Loucy (cell line): ENCODE measurements at regions not wholly inside any gene's neighbourhood (a gene's known extent, or its start where the extent isn't known, plus 50 kb on each side); places are given as distances from the start of the nearest gene placed in this dataset.
"Not testable (repeated sequence)": the region's sequence is repeated elsewhere in the genome, so short reads cannot be mapped to it uniquely, and the experiment has no call there.

Source experiments
- H2AFZ ChIP-seq: fragments of 200-600 bp; sonication (generic); 2 replicates; pipeline ENCODE4 v1.6.0; 2016; ENCODE audit warnings: antibody characterized with exemption, mild to moderate bottlenecking, low read length, moderate library complexity
- H3F3A ChIP-seq: fragments of 200-600 bp; 2 replicates; pipeline ENCODE4 v1.6.0; 2016; ENCODE audit warnings: antibody characterized with exemption, low read depth, mild to moderate bottlenecking
- H3K27me3 ChIP-seq: fragments of 200-600 bp; sonication (generic); 2 replicates; pipeline ENCODE4 v1.6.1; 2014; ENCODE audit warnings: low read length, mild to moderate bottlenecking; ENCODE audit not compliant: insufficient read depth, poor library complexity, severe bottlenecking
- H3K36me3 ChIP-seq: fragments of 200-600 bp; sonication (generic); 2 replicates; pipeline ENCODE4 v1.6.1; 2016; ENCODE audit warnings: low read length; ENCODE audit not compliant: insufficient read depth
- H3K4me1 ChIP-seq: fragments of 200-600 bp; sonication (generic); 2 replicates; pipeline ENCODE4 v1.5.1; 2014; ENCODE audit warnings: low read length, mild to moderate bottlenecking; ENCODE audit not compliant: insufficient read depth, poor library complexity, severe bottlenecking
- H3K4me2 ChIP-seq: fragments of 200-600 bp; sonication (generic); 2 replicates; pipeline ENCODE4 v1.6.0; 2014; ENCODE audit warnings: antibody characterized with exemption, low read length, low read depth, mild to moderate bottlenecking; ENCODE audit not compliant: poor library complexity, severe bottlenecking
- H3K4me3 ChIP-seq: fragments of 200-600 bp; sonication (generic); 2 replicates; pipeline ENCODE4 v1.5.1; 2014; ENCODE audit warnings: low read length, mild to moderate bottlenecking, mixed read lengths; ENCODE audit not compliant: poor library complexity, severe bottlenecking
- H3K79me2 ChIP-seq: fragments of 200-600 bp; sonication (generic); 2 replicates; pipeline ENCODE4 v1.6.1; 2014; ENCODE audit warnings: low read length; ENCODE audit not compliant: insufficient read depth
- H3K9ac ChIP-seq: fragments of 200-600 bp; sonication (generic); 2 replicates; pipeline ENCODE4 v1.6.0; 2014; ENCODE audit warnings: mild to moderate bottlenecking, low read depth, low read length, moderate library complexity; ENCODE audit not compliant: poor library complexity, severe bottlenecking
- H3K9me2 ChIP-seq: fragments of 200-600 bp; sonication (generic); replicated peaks from 2 replicates; pipeline ENCODE4 v1.6.1; 2016; ENCODE audit warnings: low read depth, low read length, mixed read lengths
- H3K9me3 ChIP-seq: fragments of 200-600 bp; sonication (generic); 2 replicates; pipeline ENCODE4 v1.6.1; 2014; ENCODE audit warnings: mild to moderate bottlenecking, antibody characterized with exemption, low read length, low read depth; ENCODE audit not compliant: insufficient read depth
- H4K20me1 ChIP-seq: fragments of 200-600 bp; sonication (generic); 2 replicates; pipeline ENCODE4 v1.6.0; 2014; ENCODE audit warnings: antibody characterized with exemption, low read length, mild to moderate bottlenecking; ENCODE audit not compliant: insufficient read depth, poor library complexity, severe bottlenecking
- CTCF ChIP-seq: fragments of 200-600 bp; sonication (generic); conservative IDR thresholded peaks from 2 replicates; pipeline ENCODE4 v1.5.1; 2014; ENCODE audit warnings: mild to moderate bottlenecking, antibody characterized with exemption, low read length
- EZH2phosphoT487 ChIP-seq: fragments of 200-600 bp; IDR thresholded peaks from 2 replicates; pipeline ENCODE4 v1.6.1; 2018; ENCODE audit warnings: antibody characterized with exemption, mild to moderate bottlenecking, moderate library complexity, borderline replicate concordance

GRCh38 chr16:10261077-10261476 is 78.8 kb upstream of the GRIN2A start:
- Histone ChIP-seq H3F3A (no peaks in the 10 kb centered on the region), H3K9me3 (no peaks in the 10 kb centered on the region), H3K79me2 (no peaks in the 10 kb centered on the region), H3K4me3 (no peak overlapping the region), H3K36me3 (no peaks in the 10 kb centered on the region), H3K9me2 (no peaks in the 10 kb centered on the region), H4K20me1 (no peaks in the 10 kb centered on the region), H3K4me1 (no peaks in the 10 kb centered on the region), H2AFZ (no peak overlapping the region), H3K4me2 (no peak overlapping the region), H3K27me3 (no peaks in the 10 kb centered on the region), H3K9ac (no peak overlapping the region)
- no peak for TF ChIP-seq EZH2phosphoT487
- no peak for TF ChIP-seq CTCF

- not testable (repeated sequence) for H3K27me3 ChIP-seq, H3K79me2 ChIP-seq, H3K36me3 ChIP-seq, H2AFZ ChIP-seq, H3K4me1 ChIP-seq, H3K9me3 ChIP-seq, H3K4me3 ChIP-seq, H4K20me1 ChIP-seq, H3K9me2 ChIP-seq, H3K9ac ChIP-seq, H3K4me2 ChIP-seq, H3F3A ChIP-seq
Observed at GRCh38 chr16:10261526-10261925, 79.3 kb upstream of the GRIN2A start.

- Histone ChIP-seq H3K27me3 (no peaks in the 10 kb centered on the region), H3K9me2 (no peaks in the 10 kb centered on the region), H3K9me3 (no peaks in the 10 kb centered on the region), H3K36me3 (no peaks in the 10 kb centered on the region), H3K4me3 (no peak overlapping the region), H4K20me1 (no peaks in the 10 kb centered on the region), H3F3A (no peaks in the 10 kb centered on the region), H3K9ac (no peak overlapping the region), H3K4me1 (no peaks in the 10 kb centered on the region), H3K4me2 (no peak overlapping the region), H3K79me2 (no peaks in the 10 kb centered on the region), H2AFZ (no peak overlapping the region)
- TF ChIP-seq EZH2phosphoT487 (no peak), CTCF (no peak)
Observed at GRCh38 chr16:10262377-10263132, 80.3 kb upstream of the GRIN2A start.
